HG02852 (cell line): ENCODE measurements at regions not wholly inside any gene's neighbourhood (a gene's known extent, or its start where the extent isn't known, plus 50 kb on each side); places are given as distances from the start of the nearest gene placed in this dataset.

Experiments
- ATAC-seq: cut with Tn5 transposase; IDR thresholded peaks from one replicate; pipeline ENCODE4 v1.9.1; 2021; ENCODE audit warnings: mild to moderate bottlenecking, moderate library complexity; ENCODE audit not compliant: unreplicated experiment

DNA sequence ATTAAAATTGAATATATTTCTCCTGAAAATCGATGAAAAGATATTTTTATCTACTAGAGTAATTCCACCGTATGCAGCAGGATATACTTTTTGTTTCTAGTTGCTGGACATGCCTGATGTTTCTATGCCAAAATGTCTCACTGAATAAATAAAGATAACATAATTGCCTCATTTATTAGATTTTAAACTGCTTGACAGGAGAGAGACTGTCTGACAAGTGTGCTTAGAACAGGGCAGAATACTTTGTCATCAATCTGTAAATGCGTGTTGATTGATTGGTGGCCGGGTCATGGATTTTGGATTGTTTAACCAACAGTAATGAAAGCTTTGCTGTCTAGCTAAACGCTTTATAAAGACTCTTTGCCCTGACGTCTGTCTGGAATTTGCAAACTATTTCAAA lies 339.0 kb downstream of the CHRM3 start:
- ATAC-seq = no peak

DNA sequence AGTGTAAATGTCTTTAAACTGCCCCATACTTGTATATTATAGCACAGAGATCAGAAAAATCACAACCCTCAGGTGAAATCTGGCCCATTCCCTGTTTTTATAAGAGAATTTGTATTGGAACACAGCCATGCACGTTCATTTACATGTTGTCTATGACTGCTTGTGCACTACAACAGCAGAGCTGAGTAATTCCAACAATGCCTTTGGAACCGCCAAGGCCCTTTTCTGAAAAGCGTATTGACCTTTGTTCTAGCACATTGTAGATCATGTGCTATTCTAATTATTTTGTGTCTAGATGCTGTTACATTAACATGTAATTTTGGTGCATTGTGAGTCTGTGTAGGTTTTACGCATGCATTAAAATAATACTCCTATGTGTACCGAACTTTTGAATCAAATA lies 339.6 kb downstream of the CHRM3 start:
- no peak for ATAC-seq

DNA sequence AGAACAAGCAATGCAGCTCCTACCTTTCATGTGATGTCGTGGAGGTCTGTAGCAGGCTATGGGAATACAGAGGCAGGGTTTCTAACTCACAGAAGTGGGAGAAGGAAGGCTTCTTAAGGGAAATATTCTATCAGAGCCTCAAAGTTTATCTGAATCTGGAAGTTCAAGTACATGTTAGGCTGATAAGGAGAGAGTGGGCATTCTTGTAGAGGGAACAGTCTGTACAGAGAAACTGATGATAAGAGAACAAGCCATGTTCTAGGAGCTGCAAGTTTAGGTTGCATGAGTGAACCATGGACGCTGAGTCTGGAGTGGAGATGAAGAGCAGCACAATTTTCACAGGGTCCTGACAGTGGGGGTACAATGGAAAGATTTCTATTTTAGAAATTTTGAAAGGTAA lies 344.0 kb downstream of the CHRM3 start:
- ATAC-seq = no peak

GRCh38 chr1:239731082-239731748 lies 344.8 kb downstream of the CHRM3 start:
- ATAC-seq = no peak

DNA sequence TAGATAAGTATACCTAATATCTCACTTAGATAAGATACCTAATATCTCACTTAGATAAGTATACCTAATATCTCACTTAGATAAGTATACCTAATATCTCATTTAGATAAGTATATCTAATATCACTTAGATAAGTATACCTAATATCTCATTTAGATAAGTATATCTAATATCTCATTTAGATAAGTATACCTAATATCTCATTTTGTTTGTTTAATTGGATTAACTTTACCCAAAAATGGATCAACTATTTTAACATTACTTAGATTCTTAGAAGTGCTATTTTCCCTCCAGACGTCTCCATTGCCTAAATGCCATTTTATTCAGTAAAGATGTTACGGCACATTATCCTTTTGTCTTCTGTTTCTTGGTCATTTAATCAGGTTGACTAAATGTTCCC lies 346.4 kb downstream of the CHRM3 start:
- no peak for ATAC-seq

GRCh38 chr1:239733995-239734394 lies 347.6 kb downstream of the CHRM3 start:
- ATAC-seq = no peak

GRCh38 chr1:239735111-239735510 lies 348.7 kb downstream of the CHRM3 start:
- ATAC-seq = no peak

DNA sequence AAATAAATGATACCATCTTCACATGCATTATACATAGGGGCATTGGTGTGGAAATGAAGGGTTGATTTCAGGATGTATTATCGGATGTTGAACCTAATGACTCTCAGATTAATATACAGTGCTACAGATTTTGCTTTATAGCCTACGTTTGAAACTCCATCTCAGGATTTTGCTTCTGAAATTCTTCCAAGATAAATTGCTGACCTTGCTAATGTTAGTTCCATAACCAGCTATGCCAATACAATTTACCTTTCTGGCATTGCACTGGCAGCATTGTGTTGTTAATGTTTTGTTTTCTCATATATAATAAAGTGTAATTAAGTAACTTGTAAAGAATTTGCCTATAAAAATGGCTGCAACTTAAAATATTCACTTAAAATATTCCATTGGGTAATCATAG lies 350.1 kb downstream of the CHRM3 start:
- no peak for ATAC-seq

GRCh38 chr1:239739375-239739774 lies 352.3 kb upstream of the FMN2 start:
- no peak for ATAC-seq

- no peak for ATAC-seq
Measured at GRCh38 chr1:239739919-239740318, 351.8 kb upstream of the FMN2 start.

DNA sequence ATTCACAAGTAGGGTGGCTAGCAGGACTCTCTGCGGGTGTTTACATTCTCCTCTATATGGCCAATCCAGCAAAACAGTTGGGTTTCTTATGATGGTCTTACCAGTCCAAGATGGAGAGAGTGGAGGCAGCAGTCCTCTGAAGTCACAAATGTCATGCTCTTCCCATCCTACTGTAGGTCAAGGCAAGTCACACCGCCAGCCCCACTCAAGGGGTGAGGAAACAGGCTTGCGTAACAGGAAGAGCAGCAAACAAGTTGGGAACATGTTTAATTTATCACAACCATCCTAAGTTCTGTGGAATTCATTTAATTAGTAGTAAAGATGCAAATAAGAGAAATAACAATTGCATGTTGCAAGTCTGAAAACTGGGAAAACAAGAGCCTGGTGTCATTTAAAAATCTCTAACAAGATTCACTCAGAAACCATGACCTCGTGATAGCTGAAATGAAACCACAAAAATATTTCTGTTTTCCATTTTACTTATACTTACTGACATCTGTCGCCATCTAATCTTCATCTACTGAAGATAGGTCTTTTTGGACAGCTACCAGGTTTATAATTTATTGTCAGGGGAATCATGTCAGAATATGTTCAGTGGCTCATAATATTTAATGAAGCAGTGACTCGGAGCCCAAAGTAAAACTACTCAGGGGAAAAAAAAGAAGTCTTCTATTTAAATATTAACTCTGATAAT lies 349.1 kb upstream of the FMN2 start:
- ATAC-seq = no peak

DNA sequence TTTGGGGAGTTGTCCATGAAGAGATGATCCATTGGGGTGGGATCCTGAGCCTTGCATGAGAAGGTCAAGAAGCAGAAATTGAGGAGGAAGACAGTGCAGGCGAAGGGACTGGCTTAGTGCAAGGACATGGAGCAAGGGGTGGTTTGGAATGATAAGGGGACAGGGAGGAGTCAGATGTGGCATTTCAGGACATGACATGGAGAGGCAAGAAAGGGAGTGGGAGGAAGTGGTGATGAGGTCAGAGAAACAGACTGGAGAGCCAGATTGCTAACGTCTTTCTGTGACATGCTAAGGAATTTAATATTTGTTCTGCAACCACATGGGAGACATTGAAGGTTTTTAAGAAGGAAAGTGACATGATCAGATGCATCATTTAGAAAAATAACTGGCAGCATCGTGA lies 346.8 kb upstream of the FMN2 start:
- no peak for ATAC-seq

- no peak for ATAC-seq
Measured at GRCh38 chr1:239755107-239755912, 336.4 kb upstream of the FMN2 start.

DNA sequence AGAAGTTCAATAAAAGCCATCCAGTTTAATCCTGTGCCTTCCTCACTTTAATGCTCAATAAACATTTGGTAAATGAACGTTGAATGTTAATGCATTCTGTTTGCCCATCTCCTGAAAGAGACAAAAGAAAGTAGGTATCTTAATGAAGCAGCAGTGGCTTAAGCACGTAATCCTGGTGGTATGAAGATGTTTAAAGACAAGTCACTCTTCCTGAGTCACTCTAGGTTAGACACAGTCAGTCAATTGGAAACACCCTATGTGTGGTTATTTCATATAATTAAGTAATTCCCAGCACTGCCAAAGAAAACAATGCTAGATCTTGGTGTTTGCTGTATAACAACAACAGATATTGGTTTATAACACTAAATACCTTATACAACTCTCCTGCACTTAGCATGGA lies 334.0 kb upstream of the FMN2 start:
- ATAC-seq = no peak

GRCh38 chr1:239758756-239759155 lies 332.9 kb upstream of the FMN2 start:
- ATAC-seq = no peak

- ATAC-seq = no peak
Measured at GRCh38 chr1:239761509-239761908, 330.2 kb upstream of the FMN2 start.

- no peak for ATAC-seq
Measured at GRCh38 chr1:239763850-239764249, 327.8 kb upstream of the FMN2 start.

DNA sequence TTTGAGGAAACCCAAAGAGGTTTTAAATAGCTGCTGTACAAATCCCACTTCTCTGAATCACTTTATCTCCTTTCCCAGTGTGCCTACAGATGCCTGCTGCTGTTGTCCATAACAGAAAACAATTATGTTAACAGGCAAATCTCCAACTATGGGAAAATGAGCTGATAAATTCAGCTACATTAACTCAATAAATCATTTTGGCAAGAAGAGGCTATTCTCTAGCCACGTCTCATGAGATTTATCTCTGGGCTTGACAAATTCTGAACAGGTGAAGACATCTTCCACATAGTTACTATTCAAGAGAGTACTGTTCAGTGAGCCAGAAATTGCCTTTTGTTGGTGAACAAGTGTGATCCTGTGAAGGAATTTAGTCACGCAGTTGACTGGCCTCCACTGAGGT lies 327.1 kb upstream of the FMN2 start:
- no peak for ATAC-seq

- ATAC-seq = no peak
Measured at GRCh38 chr1:239765163-239765562, 326.5 kb upstream of the FMN2 start.

- no peak for ATAC-seq
Measured at GRCh38 chr1:239771550-239771949, 320.1 kb upstream of the FMN2 start.

DNA sequence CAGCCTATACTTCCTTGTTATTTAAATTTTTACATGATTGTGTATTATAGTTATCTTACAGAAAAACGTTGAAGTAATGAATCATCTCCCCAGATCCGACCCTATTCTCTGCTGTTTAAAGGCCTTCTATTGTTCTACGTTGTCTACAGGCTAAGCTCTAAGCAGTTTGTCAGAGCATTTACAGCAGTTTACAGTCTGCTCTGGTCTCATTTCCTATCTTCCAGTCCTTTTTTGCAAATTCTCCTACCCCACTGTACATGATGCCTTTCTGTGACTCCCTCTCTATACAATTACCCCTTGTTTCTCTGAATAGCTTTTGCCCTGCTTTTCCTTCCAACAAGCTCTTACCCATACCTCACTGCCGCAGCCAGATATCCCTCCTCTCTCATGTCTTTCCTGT lies 319.2 kb upstream of the FMN2 start:
- no peak for ATAC-seq

- no peak for ATAC-seq
Measured at GRCh38 chr1:239775466-239775865, 316.2 kb upstream of the FMN2 start.
